Epithelial cell of prostate (primary cell): ENCODE measurements at regions not wholly inside any gene's neighbourhood (a gene's known extent, or its start where the extent isn't known, plus 50 kb on each side); places are given as distances from the start of the nearest gene placed in this dataset.
A peak's percentile ranks its signal among the peaks of the same experiment; 100 is the strongest.

Experiments used
- DNase-seq: peaks from one replicate; pipeline ENCODE4 v3.0.0-alpha.2; 2011; ENCODE audit warnings: low read depth, low spot score
- H3K27ac ChIP-seq: fragments of 450-650 bp; 2 replicates; pipeline ENCODE4 v1.5.1; 2017; ENCODE audit warnings: mild to moderate bottlenecking

DNA sequence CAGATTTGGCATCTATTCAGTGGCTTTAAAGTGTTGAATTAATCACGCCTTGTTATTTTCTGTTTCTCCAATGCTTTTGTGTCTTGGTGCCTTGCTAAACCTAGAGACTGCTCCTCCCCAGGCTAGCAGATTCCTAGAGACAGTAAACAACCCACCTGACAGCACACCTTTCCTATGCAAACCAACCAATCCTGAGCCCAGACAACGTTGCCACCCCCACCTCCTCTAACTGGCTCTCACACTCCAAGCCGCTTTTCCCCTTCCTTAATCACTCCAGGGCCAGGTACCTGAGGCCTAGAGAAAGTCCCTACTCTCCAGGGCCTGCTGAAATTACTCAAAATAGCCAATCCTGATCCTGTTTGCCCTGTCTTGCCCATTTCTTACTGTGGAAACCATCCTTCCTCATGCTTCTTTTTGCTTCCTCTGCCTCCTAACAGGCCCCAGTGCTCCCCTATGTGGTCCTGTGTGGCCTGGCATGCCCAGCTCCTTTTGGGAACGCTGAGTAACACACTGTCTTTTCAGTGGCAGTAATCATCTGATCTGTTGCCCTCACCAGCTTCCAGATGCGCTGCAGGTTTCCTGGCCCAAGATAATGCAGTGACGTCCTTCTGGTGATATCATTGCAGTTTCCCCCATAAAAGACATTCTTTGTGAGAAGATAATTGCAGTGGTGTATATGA is 53.4 kb downstream of the GAS1 start:
- H3K27ac ChIP-seq = peak overlapping the region; percentile 24
- no peak for DNase-seq

GRCh38 chr9:86892576-86892975 is 54.7 kb downstream of the GAS1 start:
- no peak for DNase-seq
- no peak overlapping the region for H3K27ac ChIP-seq

GRCh38 chr9:86891886-86892437 is 55.3 kb downstream of the GAS1 start:
- no peak for DNase-seq
- no peak overlapping the region for H3K27ac ChIP-seq

GRCh38 chr9:86891091-86891490 is 56.2 kb downstream of the GAS1 start:
- DNase-seq = no peak
- H3K27ac ChIP-seq = no peak overlapping the region

- no peak overlapping the region for H3K27ac ChIP-seq
- DNase-seq = no peak
These were observed 62.1 kb downstream of the GAS1 start for GRCh38 chr9:86885232-86885631.

- no peak for DNase-seq
- H3K27ac ChIP-seq = no peak overlapping the region
These were observed 70.6 kb downstream of the GAS1 start for GRCh38 chr9:86876621-86877196.

DNA sequence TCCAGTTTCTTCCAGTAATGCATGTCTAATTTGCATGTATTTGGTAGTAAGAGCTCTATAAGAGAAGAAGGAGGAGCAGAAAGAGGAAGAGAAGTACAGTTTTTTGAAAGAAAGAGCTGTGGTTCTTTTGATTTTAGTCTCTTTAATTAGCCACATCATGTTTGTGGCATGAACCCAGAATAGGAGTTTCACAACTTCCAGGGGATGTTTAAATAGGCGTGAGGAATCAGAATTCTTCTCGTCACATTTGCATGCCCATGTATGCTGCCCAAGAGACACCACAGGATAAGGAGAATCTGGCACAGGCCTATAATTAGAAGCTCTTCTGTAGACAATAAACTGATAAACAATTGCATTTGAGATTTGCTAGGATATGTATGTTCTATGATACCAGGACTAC is 78.7 kb downstream of the GAS1 start:
- no peak for DNase-seq
- H3K27ac ChIP-seq = no peak overlapping the region

DNA sequence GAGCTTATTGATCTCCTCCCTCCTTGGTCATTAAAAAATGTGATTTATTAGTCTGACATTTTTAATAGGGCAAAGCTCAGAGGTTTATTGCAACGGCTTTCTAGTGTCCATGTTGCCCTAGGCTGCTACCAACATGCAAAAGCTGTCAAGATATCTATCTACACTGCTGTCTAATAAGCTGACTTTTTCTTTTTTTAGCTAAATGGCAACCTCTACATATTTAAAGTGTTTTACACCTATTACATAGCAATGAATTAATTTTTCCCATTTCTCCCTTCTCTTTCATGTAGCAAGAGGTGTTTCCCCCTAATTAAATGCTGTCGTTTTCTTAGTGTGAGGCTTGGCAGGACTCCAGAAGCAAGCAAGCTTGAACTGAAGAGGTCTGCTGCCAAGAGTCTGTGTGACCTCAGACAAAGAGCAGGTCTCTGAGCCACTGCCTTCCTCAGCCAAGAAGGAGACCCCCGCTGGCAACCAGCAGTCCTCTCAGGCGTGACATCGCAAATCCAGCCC is 79.4 kb downstream of the GAS1 start:
- H3K27ac ChIP-seq = no peak overlapping the region
- no peak for DNase-seq

- H3K27ac ChIP-seq = no peak overlapping the region
- no peak for DNase-seq
These were observed 81.4 kb downstream of the GAS1 start for GRCh38 chr9:86865952-86866351.

DNA sequence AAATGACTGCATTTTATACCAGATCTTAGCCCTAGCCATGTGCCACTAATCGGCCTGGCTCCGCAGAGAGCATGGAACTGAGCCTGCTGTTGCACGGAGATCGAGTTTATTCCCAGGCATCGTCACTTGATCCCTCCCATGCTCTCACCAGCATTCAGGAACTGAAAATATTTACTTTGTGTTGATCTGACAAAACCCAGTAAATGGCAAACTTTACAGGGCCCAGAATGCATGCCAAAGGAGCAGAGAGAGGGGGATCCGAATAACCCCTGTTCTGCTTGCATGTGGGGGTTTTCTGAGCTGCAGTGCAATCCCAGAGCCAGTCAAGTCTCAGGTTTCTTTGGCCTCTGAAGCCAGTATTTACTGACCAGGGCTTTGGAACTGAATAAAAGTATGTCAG is 87.3 kb downstream of the GAS1 start:
- H3K27ac ChIP-seq = no peak overlapping the region
- DNase-seq = no peak

DNA sequence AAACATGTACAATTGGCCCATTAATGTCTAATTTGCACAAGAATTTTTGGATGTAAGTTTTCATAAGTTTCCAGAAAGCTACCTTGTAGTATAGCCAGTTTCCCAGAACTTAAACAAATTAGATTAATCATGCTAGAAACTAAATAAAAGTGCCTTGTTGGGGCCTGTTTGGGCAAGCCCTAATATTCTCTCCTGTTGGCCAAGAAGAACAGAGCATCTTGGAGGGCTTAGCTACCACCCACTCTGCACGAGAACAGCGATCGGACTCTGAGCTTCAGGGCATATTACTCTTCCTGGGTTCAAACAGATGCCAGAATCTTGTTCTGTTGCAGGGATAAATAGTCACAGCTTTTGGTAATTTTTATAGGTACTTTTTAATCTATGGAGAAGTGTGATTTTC is 88.2 kb downstream of the GAS1 start:
- H3K27ac ChIP-seq = no peak overlapping the region
- DNase-seq = no peak

DNA sequence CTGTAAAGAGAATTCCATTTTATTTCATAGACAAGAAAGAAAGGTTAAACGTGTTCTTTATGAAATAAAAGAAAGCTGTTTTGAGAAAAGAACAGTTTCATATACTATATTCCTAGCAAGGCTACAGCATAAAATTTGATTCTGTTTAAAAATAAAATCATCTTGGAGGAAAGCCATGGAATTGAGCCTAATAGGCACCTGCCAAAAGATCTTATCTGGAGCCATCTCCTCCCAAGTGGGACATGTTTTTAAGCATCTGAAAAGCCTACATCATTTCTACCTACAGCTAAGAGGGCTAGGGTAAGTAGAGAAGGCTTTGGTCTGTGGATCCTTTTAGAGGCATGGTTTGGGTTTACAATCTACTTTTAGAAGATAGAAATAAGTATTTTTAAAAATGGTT is 89.3 kb downstream of the GAS1 start:
- DNase-seq = no peak

GRCh38 chr9:86856259-86856658 is 91.0 kb downstream of the GAS1 start:
- no peak overlapping the region for H3K27ac ChIP-seq
- no peak for DNase-seq

More for the DNA sequence above, 89.3 kb downstream of the GAS1 start:
- H3K27ac ChIP-seq = no peak overlapping the region

- no peak overlapping the region for H3K27ac ChIP-seq
- DNase-seq = no peak
These were observed 92.3 kb downstream of the GAS1 start for GRCh38 chr9:86854898-86855523.

- no peak for DNase-seq
- H3K27ac ChIP-seq = no peak overlapping the region
These were observed 100.7 kb downstream of the GAS1 start for GRCh38 chr9:86846656-86847055.

DNA sequence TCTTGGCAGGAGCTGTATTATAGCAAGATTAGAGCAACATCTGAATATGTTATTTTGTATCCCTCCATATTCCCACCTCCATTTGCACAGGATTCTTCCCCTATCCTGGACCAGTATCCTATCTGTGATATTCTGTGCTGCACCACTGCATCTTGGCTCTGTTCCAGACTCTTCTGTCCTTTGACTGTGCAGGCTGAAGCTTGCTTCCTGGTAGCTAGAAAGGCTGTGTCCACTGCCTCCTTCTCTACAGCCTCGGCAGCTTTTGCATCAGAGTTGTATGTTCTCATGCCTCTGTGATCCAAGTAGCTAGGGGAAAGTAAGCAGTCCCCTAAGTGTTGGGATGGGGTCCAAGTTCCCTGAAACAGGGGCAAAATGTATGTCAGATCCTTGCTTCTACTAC is 104.1 kb downstream of the GAS1 start:
- DNase-seq = no peak
- no peak overlapping the region for H3K27ac ChIP-seq

DNA sequence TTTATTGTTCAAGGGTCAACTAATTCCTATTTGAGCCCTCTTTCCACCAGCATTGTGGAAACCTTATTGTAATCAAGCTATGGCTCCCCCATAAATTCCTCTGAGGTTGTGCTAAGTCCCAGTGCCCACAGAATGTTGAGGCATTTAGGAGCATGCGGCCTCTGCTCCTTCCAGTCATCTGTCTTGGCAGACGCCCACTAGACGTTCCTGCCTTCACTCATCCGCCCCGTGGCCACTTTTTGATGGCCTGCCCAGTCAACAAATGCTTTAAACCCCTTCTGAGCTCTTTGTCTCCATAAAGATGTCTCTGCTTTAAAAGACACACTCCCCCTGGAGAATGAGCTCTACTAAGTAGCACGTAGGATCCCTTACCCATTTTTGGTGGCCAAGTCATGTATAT is 104.7 kb downstream of the GAS1 start:
- DNase-seq = no peak
- no peak overlapping the region for H3K27ac ChIP-seq

GRCh38 chr9:86839522-86839921 is 107.8 kb downstream of the GAS1 start:
- no peak overlapping the region for H3K27ac ChIP-seq
- no peak for DNase-seq

DNA sequence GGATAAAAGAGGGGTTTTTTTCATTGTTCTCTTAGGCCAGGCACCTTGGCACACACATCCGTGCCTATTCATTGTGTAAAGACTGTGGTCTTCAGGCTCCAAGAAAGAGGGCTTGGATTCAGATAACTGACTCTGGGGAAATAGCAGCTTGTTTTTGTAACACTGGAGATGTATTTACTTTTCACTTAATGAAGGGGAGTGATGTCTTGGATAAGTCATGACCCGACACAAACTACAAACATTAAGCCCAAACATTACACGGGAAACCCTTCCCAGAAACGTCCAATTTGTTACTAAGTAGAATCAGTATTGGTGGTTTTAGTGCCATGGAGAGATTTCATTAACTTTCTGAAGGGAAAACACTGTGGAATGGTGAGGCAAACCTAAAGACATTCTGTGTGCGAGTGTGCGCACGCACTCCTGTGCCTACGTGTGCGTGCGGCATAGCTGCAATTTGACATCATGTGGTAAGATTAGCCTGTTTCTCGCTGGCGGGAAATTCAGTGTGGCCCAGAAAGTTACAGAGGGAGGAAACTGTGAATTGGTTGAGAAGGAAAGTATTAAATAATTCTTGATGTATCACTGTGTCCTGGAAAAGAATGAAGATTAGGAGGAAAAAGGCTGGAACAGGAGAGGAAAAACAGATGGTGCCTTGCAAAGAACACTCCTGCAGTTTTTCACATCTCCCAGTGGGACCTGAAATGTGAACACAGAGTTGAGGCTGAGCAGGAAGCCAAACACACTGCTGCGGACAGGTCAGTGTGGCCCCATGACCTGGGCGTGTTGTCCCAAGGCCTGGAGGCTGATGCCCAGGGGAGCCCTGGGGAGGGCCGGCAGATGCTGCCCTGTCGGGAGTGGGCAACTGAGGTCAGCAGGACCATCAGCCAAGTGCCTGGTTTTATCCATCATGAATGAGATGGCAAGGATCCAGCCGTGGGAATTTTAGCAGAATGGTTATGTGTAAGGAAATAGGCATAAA is 108.5 kb downstream of the GAS1 start:
- no peak overlapping the region for H3K27ac ChIP-seq
- no peak for DNase-seq

DNA sequence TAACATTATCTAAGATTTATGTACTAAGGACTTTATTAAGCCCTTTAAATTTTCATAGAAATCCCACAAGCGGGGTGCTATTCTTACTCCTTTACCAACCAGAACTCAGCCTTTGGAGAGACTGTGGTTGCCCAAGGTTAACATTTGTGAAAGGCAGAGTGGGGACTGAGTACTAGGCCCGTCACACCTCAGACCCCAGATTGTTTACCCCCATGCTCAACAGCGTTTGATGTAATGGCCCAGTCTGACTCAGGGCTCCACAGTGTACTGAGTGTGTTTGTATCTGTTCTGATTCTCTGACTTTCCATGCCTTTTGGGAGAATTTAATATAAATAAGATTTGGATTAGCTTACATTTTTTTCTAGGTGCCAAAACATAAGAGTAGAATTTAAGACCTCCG is 110.0 kb downstream of the GAS1 start:
- DNase-seq = no peak
- H3K27ac ChIP-seq = no peak overlapping the region
